GM23338 (cell line): ENCODE measurements at regions not wholly inside any gene's neighbourhood (a gene's known extent, or its start where the extent isn't known, plus 50 kb on each side); places are given as distances from the start of the nearest gene placed in this dataset.

Source experiments
- CREB1 ChIP-seq: fragments of 250-450 bp; sonication (Bioruptor Pico); IDR thresholded peaks from 2 replicates; pipeline ENCODE4 v1.5.0; 2020; ENCODE audit warnings: low read depth, mild to moderate bottlenecking, moderate library complexity
- CTCF ChIP-seq, 2 experiments: fragments of 200-600 bp in 1 of 2; sonication (generic) in 1 of 2; conservative IDR thresholded peaks; 2 replicates each; pipeline versions ENCODE4 v1.5.1 to v1.6.1; 2016 to 2017; ENCODE audit warnings: antibody characterized with exemption in 2 of 2, low read depth in 2 of 2, mild to moderate bottlenecking in 2 of 2, moderate library complexity in 1 of 2
- POLR2AphosphoS5 ChIP-seq: IDR thresholded peaks from 2 replicates; pipeline ENCODE4 v1.6.1; 2016; ENCODE audit warnings: antibody characterized with exemption, low read depth

GRCh38 chr5:8913522-8913921 lies 632.4 kb downstream of the SEMA5A start:
- TF ChIP-seq CTCF (conservative IDR thresholded peaks at IDR 0.05; ENCODE audit: low read depth in 2 of 2) (no peak), POLR2AphosphoS5 (no peak), CREB1 (CRISPR knock-in tag) (no peak)
